WTC11 (cell line): ENCODE measurements at regions not wholly inside any gene's neighbourhood (a gene's known extent, or its start where the extent isn't known, plus 50 kb on each side); places are given as distances from the start of the nearest gene placed in this dataset.

Source experiments
- CREB1 ChIP-seq: sonication (generic); formaldehyde crosslinking; IDR thresholded peaks from 2 replicates; pipeline ENCODE4 v1.8.0; 2023; ENCODE audit warnings: mild to moderate bottlenecking, missing genetic modification reagents
- CREM ChIP-seq: sonication (generic); formaldehyde crosslinking; IDR thresholded peaks from 2 replicates; pipeline ENCODE4 v1.8.1; 2022; ENCODE audit warnings: mild to moderate bottlenecking, missing genetic modification reagents, moderate library complexity
- E2F4 ChIP-seq: sonication (generic); formaldehyde crosslinking; IDR thresholded peaks from 2 replicates; pipeline ENCODE4 v1.8.1; 2022; ENCODE audit warnings: low read depth, mild to moderate bottlenecking, moderate library complexity, missing genetic modification reagents, borderline replicate concordance
- FOXK1 ChIP-seq: sonication (generic); formaldehyde crosslinking; IDR thresholded peaks from 2 replicates; pipeline ENCODE4 v1.8.0; 2022; ENCODE audit warnings: mild to moderate bottlenecking, moderate library complexity, missing genetic modification reagents
- MLX ChIP-seq: sonication (generic); formaldehyde crosslinking; IDR thresholded peaks from 2 replicates; pipeline ENCODE4 v1.8.1; 2023; ENCODE audit warnings: mild to moderate bottlenecking, missing genetic modification reagents, moderate library complexity
- MYBL2 ChIP-seq: sonication (generic); formaldehyde crosslinking; IDR thresholded peaks from 2 replicates; pipeline ENCODE4 v1.8.1; 2023; ENCODE audit warnings: mild to moderate bottlenecking, moderate library complexity, missing genetic modification reagents
- NFE2L1 ChIP-seq: sonication (generic); formaldehyde crosslinking; IDR thresholded peaks from 2 replicates; pipeline ENCODE4 v1.8.1; 2023; ENCODE audit warnings: missing genetic modification reagents
- RORB ChIP-seq: fragments of 250-450 bp; sonication (Bioruptor Pico); IDR thresholded peaks from 2 replicates; pipeline ENCODE4 v1.9.0; 2021; ENCODE audit warnings: mild to moderate bottlenecking
- SMAD3 ChIP-seq: sonication (generic); formaldehyde crosslinking; IDR thresholded peaks from 2 replicates; pipeline ENCODE4 v1.8.0; 2022; ENCODE audit warnings: missing genetic modification reagents, mild to moderate bottlenecking, borderline replicate concordance
- ZNF423 ChIP-seq: fragments of 250-450 bp; sonication (Bioruptor Pico); IDR thresholded peaks from 2 replicates; pipeline ENCODE4 v2.1.2; 2022; ENCODE audit warnings: mild to moderate bottlenecking, moderate library complexity
- TF ChIP-seq, protein P1 (sequence below): fragments of 200-600 bp; IDR thresholded peaks from 2 replicates; pipeline ENCODE4 v1.8.0; 2022; ENCODE audit warnings: antibody characterized with exemption
- TF ChIP-seq, protein P2 (sequence below): sonication (generic); formaldehyde crosslinking; IDR thresholded peaks from 2 replicates; pipeline ENCODE4 v1.8.1; 2023; ENCODE audit warnings: mild to moderate bottlenecking, missing genetic modification reagents, moderate library complexity
- TF ChIP-seq, protein P3 (sequence below): sonication (generic); formaldehyde crosslinking; conservative IDR thresholded peaks from 2 replicates; pipeline ENCODE4 v1.8.1; 2023; ENCODE audit warnings: mild to moderate bottlenecking, low read depth, missing genetic modification reagents, moderate library complexity
- TF ChIP-seq, protein P4 (sequence below): sonication (generic); formaldehyde crosslinking; IDR thresholded peaks from 2 replicates; pipeline ENCODE4 v1.8.1; 2022; ENCODE audit warnings: mild to moderate bottlenecking, missing genetic modification reagents, moderate library complexity, borderline replicate concordance

GRCh38 chr16:64159976-64160375, 961.9 kb downstream of the CDH11 start:
- TF ChIP-seq, protein P1, sequence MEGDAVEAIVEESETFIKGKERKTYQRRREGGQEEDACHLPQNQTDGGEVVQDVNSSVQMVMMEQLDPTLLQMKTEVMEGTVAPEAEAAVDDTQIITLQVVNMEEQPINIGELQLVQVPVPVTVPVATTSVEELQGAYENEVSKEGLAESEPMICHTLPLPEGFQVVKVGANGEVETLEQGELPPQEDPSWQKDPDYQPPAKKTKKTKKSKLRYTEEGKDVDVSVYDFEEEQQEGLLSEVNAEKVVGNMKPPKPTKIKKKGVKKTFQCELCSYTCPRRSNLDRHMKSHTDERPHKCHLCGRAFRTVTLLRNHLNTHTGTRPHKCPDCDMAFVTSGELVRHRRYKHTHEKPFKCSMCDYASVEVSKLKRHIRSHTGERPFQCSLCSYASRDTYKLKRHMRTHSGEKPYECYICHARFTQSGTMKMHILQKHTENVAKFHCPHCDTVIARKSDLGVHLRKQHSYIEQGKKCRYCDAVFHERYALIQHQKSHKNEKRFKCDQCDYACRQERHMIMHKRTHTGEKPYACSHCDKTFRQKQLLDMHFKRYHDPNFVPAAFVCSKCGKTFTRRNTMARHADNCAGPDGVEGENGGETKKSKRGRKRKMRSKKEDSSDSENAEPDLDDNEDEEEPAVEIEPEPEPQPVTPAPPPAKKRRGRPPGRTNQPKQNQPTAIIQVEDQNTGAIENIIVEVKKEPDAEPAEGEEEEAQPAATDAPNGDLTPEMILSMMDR, result no peak
- no peak for TF ChIP-seq SMAD3 (CRISPR knock-in tag)
- TF ChIP-seq, protein P2, sequence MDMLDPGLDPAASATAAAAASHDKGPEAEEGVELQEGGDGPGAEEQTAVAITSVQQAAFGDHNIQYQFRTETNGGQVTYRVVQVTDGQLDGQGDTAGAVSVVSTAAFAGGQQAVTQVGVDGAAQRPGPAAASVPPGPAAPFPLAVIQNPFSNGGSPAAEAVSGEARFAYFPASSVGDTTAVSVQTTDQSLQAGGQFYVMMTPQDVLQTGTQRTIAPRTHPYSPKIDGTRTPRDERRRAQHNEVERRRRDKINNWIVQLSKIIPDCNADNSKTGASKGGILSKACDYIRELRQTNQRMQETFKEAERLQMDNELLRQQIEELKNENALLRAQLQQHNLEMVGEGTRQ (CRISPR knock-in tag), result no peak
- no peak for TF ChIP-seq ZNF423
- TF ChIP-seq NFE2L1 (CRISPR knock-in tag), result no peak
- TF ChIP-seq, protein P3, sequence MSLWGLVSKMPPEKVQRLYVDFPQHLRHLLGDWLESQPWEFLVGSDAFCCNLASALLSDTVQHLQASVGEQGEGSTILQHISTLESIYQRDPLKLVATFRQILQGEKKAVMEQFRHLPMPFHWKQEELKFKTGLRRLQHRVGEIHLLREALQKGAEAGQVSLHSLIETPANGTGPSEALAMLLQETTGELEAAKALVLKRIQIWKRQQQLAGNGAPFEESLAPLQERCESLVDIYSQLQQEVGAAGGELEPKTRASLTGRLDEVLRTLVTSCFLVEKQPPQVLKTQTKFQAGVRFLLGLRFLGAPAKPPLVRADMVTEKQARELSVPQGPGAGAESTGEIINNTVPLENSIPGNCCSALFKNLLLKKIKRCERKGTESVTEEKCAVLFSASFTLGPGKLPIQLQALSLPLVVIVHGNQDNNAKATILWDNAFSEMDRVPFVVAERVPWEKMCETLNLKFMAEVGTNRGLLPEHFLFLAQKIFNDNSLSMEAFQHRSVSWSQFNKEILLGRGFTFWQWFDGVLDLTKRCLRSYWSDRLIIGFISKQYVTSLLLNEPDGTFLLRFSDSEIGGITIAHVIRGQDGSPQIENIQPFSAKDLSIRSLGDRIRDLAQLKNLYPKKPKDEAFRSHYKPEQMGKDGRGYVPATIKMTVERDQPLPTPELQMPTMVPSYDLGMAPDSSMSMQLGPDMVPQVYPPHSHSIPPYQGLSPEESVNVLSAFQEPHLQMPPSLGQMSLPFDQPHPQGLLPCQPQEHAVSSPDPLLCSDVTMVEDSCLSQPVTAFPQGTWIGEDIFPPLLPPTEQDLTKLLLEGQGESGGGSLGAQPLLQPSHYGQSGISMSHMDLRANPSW (CRISPR knock-in tag), result no peak
- TF ChIP-seq MLX (CRISPR knock-in tag), result no peak
- TF ChIP-seq CREM (CRISPR knock-in tag), result no peak
- no peak for TF ChIP-seq CREB1 (CRISPR knock-in tag)
- TF ChIP-seq MYBL2 (CRISPR knock-in tag), result no peak
- TF ChIP-seq, protein P4, sequence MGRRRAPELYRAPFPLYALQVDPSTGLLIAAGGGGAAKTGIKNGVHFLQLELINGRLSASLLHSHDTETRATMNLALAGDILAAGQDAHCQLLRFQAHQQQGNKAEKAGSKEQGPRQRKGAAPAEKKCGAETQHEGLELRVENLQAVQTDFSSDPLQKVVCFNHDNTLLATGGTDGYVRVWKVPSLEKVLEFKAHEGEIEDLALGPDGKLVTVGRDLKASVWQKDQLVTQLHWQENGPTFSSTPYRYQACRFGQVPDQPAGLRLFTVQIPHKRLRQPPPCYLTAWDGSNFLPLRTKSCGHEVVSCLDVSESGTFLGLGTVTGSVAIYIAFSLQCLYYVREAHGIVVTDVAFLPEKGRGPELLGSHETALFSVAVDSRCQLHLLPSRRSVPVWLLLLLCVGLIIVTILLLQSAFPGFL (CRISPR knock-in tag), result no peak
- no peak for TF ChIP-seq E2F4 (CRISPR knock-in tag)
- no peak for TF ChIP-seq RORB (CRISPR knock-in tag)
- no peak for TF ChIP-seq FOXK1
